Gastrocnemius medialis (tissue), 4 donors: ENCODE measurements at regions not wholly inside any gene's neighbourhood (a gene's known extent, or its start where the extent isn't known, plus 50 kb on each side); places are given as distances from the start of the nearest gene placed in this dataset.

Experiments
- CTCF ChIP-seq, 5 experiments: fragments of 450-650 bp in 3 of 5; fragments of 200-600 bp in 2 of 5; sonication (generic) in 2 of 5; IDR thresholded peaks in 4 of 5; conservative IDR thresholded peaks in 1 of 5; 1 replicate in 4 of 5; 2 replicates in 1 of 5; pipeline ENCODE4 v1.5.1; 2016 to 2019; ENCODE audit warnings: antibody characterized with exemption in 5 of 5, mild to moderate bottlenecking in 3 of 5, moderate library complexity in 3 of 5
- POLR2A ChIP-seq, 2 donors: fragments of 450-650 bp; IDR thresholded peaks; one replicate each; pipeline ENCODE4 v1.6.1; 2017; ENCODE audit warnings: antibody characterized with exemption in 2 of 2, mild to moderate bottlenecking in 2 of 2, moderate library complexity in 2 of 2

GRCh38 chr5:17075236-17075635, 139.1 kb upstream of the MYO10 start:
- TF ChIP-seq CTCF (IDR thresholded peaks at IDR 0.05 in 4 of 5, conservative IDR thresholded peaks at IDR 0.05 in 1 of 5) (no peak), POLR2A (IDR thresholded peaks at IDR 0.05) (no peak)
